IPS-20b (cell line): ENCODE measurements at regions not wholly inside any gene's neighbourhood (a gene's known extent, or its start where the extent isn't known, plus 50 kb on each side); places are given as distances from the start of the nearest gene placed in this dataset.
"Not testable (repeated sequence)": the region's sequence is repeated elsewhere in the genome, so short reads cannot be mapped to it uniquely, and the experiment has no call there.

Experiments used
- H3K27ac ChIP-seq: one replicate; pipeline ENCODE4 v1.5.1; 2013; ENCODE audit warnings: low read length
- H3K27me3 ChIP-seq: 2 replicates; pipeline ENCODE4 v1.6.1; 2013; ENCODE audit warnings: mild to moderate bottlenecking, low read length, inconsistent platforms; ENCODE audit not compliant: insufficient read depth
- H3K36me3 ChIP-seq: 2 replicates; pipeline ENCODE4 v1.6.1; 2013; ENCODE audit warnings: low read depth, mild to moderate bottlenecking, inconsistent platforms, low read length, moderate library complexity; ENCODE audit not compliant: insufficient read depth
- H3K4me1 ChIP-seq: 2 replicates; pipeline ENCODE4 v1.6.1; 2013; ENCODE audit warnings: mild to moderate bottlenecking, control low read depth, inconsistent platforms, low read length, moderate library complexity; ENCODE audit not compliant: insufficient read depth
- H3K4me3 ChIP-seq: 2 replicates; pipeline ENCODE4 v1.5.1; 2013; ENCODE audit warnings: mild to moderate bottlenecking, low read length, inconsistent platforms
- H3K9ac ChIP-seq: 2 replicates; pipeline ENCODE4 v1.6.1; 2013; ENCODE audit warnings: low read depth, mild to moderate bottlenecking, inconsistent platforms, low read length, moderate library complexity
- H3K9me3 ChIP-seq: 2 replicates; pipeline ENCODE4 v1.6.1; 2013; ENCODE audit warnings: mild to moderate bottlenecking, low read depth, low read length, inconsistent platforms; ENCODE audit not compliant: insufficient read depth

DNA sequence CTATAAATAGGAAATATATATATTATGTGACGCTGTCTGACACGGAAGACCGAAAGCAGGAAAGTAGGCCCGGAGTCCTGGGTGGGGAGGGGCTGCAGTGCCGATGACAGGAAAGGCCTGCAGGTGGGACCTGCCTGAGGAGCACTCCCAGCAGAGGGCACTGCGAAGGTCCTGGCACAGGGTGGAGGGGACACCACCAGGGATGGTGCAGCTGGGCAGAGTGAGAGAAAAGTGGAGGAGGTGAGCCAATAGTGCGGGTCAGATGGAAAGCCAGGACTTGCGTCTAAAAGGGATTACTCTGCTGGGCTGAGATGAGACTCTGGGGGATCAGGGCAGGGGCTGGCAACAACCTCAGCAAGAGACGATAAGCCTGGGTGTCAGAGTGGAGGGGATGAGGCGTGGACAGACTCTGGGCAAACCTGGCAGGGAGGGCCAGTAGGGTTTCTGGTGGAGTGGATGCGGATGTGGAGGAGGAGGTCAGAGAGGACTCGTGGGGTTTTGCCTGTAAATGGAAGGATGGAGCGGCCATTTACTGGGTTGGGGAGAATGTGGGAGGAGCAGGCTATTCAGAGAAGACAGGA is 118.2 kb upstream of the ZNF746 start:
- H3K4me1 ChIP-seq: no peaks in the 10 kb centered on the region
- H3K27ac ChIP-seq: no peak overlapping the region
- peaks cover 90% of the 10 kb centered on the region for H3K36me3 ChIP-seq
- no peaks in the 10 kb centered on the region for H3K27me3 ChIP-seq
- no peak overlapping the region for H3K9ac ChIP-seq
- H3K9me3 ChIP-seq: no peaks in the 10 kb centered on the region
- H3K4me3 ChIP-seq: no peak overlapping the region

DNA sequence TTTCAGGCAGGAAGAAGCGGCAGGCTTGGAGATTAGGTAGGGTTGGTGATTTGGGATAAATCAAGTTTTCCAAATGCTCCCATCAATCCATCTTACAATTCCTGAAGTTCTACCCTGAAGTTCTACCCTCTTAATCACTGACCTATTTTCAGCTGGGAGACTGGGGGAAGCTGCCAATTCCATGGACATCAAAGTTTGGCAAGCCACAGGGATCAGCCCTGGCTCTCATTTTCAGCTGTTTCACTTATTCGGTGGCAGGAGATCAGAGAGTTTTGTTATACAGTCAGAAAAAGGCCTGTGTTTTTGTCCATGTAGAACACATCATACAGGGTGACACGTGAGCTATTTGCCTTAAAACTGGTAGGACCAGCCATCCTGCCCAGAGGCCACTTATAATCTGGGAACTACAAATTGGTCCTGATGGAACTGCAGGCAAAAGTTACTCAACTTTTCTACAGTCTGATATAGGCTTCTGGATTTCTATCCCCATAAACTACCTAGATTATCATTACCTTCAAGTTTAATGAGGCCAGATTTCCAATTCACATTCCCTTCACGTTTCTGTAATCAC is 112.9 kb upstream of the ZNF746 start:
- Histone ChIP-seq H3K36me3 (peaks cover 67% of the 10 kb centered on the region), H3K9me3 (no peaks in the 10 kb centered on the region), H3K27ac (no peak overlapping the region), H3K27me3 (no peaks in the 10 kb centered on the region), H3K9ac (no peak overlapping the region), H3K4me3 (no peak overlapping the region), H3K4me1 (no peaks in the 10 kb centered on the region)

DNA sequence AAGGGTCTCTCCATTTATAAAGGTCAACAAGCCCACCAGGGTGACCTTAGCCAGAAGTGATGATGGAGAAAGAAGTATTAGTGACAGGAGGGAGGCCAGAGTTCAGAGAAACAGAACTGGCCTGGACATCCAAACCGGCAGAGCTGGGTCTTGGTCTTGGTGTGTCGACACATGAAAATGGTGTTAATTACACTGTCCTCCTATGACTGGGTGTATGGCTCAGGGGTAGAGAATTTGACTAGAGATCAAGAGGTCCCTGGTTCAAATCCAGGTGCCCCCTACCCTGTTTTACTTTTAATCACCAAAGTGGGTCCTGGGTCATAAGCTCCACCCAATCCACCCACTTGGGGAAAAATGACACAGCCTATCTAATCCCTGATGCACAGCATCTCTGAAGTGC is 110.6 kb upstream of the ZNF746 start:
- no peak overlapping the region for H3K27ac ChIP-seq
- peaks cover 54% of the 10 kb centered on the region for H3K36me3 ChIP-seq
- no peaks in the 10 kb centered on the region for H3K4me1 ChIP-seq
- H3K4me3 ChIP-seq: no peak overlapping the region
- H3K27me3 ChIP-seq: no peaks in the 10 kb centered on the region
- no peak overlapping the region for H3K9ac ChIP-seq
- H3K9me3 ChIP-seq: no peaks in the 10 kb centered on the region

DNA sequence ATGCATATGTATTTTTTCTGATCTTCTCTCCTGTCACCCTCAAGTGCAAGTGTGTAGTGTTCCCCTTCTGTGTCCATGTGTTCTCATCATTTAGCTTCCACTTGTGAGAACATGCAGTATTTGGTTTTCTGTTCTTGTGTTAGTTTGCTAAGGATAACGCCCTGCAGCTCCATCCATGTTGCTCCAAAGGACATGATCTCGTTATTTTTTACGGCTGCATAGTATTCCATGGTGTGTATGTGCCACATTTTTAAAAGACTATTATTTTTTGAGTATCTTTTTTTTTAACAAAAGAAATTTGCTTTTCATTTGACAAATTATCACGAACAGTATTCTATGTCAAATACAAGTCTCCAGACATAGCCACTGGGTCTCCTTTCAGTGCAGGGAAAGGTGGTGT is 110.1 kb upstream of the ZNF746 start:
- Histone ChIP-seq H3K4me3 (no peak overlapping the region), H3K27ac (no peak overlapping the region), H3K4me1 (no peaks in the 10 kb centered on the region), H3K9ac (no peak overlapping the region), H3K9me3 (no peaks in the 10 kb centered on the region), H3K36me3 (peaks cover 54% of the 10 kb centered on the region), H3K27me3 (no peaks in the 10 kb centered on the region)

DNA sequence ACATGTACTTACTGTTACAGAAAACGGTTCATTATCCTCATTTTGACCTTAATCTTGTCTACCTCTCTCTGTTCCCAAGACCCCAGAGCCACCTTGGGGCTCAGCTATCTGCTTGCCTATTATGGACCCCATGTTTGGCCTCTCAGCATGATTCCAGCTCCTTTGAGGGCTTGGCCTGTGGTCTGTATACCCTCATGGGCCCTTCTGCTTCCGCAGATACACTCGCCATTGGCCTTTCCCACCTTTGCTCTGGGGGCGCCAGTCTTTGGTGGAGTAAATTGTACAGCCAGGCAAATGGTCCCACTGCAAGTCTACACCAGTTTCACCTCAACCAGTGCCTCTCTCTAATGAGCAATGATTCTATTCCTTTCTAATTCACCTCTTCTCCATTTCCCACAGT is 109.2 kb upstream of the ZNF746 start:
- no peaks in the 10 kb centered on the region for H3K4me1 ChIP-seq
- H3K27ac ChIP-seq: no peak overlapping the region
- H3K9ac ChIP-seq: no peak overlapping the region
- H3K27me3 ChIP-seq: no peaks in the 10 kb centered on the region
- H3K36me3 ChIP-seq: peaks cover 54% of the 10 kb centered on the region
- no peak overlapping the region for H3K4me3 ChIP-seq
- H3K9me3 ChIP-seq: no peaks in the 10 kb centered on the region

DNA sequence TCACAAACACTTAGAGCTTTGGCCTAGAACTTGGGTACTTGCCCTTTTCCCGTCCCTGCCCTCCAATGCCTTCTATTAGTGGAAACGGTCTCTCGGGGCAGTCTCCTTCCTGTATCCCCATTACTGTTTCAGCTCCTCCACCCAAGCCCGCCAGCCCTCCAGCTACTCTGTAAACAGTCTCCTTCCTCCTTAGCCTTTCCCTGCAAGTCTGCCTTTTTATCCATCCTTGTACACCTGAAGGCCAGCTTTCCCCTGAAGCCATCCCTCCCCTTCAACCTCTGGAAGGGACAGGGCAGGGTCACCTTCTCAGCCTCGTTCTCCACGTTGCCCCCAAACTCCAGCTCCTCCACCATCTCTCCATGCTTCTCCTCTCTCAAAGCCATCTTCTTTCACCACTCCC is 108.1 kb upstream of the ZNF746 start:
- Histone ChIP-seq H3K4me1 (no peaks in the 10 kb centered on the region), H3K9ac (no peak overlapping the region), H3K9me3 (no peaks in the 10 kb centered on the region), H3K27me3 (no peaks in the 10 kb centered on the region), H3K36me3 (peaks cover 46% of the 10 kb centered on the region), H3K27ac (no peak overlapping the region), H3K4me3 (no peak overlapping the region)

DNA sequence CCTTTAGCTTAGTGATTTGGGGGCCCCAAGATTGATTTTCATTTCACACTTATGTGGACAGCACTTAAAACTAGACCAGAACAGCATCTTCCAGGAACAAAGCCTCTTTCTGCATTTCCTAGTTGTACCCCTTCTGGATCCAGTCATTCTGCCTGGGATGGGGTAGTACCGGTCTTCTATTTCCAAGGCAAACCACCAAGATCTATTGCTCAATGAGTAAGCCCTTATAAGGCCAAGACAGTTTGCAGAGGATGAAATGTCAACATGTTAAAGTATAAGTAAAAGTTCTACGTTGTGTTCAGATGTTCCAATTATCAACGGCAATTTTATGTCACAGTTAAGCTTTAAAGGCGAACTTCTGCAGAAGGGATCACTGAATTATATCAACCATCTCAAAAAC is 106.9 kb upstream of the ZNF746 start:
- Histone ChIP-seq H3K9ac (no peak overlapping the region), H3K36me3 (peaks cover 41% of the 10 kb centered on the region), H3K27me3 (no peaks in the 10 kb centered on the region)

DNA sequence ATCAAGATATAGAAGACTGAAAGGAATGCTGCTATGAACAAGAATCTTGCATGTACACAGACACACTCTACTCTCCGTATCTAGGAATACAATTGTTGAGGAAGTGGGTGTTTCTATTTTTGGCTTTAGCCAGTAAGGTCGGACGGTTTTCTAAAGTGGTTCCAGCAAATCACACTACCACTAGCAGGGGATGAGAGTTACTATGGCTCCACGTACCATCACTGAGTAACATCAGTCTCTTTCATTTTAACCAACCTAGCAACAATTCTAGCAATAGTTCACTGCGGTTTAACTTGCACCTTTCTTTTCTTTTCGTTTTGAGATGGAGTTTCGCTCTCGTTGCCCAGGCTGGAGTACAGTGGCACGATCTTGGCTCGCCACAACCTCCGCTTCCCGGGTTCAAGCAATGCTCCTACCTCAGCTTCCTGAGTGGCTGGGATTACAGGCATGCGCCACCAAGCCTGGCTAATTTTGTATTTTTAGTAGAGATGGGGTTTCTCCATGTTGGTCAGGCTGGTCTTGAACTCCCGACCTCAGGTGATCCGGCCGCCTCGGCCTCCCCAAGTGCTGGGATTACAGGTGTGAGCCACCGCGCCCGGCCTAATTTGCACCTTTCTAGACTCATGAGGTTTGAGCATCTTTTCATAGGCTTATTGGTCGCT is 103.2 kb upstream of the ZNF746 start:
- not testable (repeated sequence) for H3K27ac ChIP-seq, H3K4me1 ChIP-seq, H3K27me3 ChIP-seq, H3K9me3 ChIP-seq, H3K9ac ChIP-seq, H3K4me3 ChIP-seq
- H3K36me3 ChIP-seq: peaks cover 32% of the 10 kb centered on the region

More for the DNA sequence above, 106.9 kb upstream of the ZNF746 start:
- no peaks in the 10 kb centered on the region for H3K9me3 ChIP-seq
- no peak overlapping the region for H3K4me3 ChIP-seq
- no peak overlapping the region for H3K27ac ChIP-seq
- no peaks in the 10 kb centered on the region for H3K4me1 ChIP-seq

DNA sequence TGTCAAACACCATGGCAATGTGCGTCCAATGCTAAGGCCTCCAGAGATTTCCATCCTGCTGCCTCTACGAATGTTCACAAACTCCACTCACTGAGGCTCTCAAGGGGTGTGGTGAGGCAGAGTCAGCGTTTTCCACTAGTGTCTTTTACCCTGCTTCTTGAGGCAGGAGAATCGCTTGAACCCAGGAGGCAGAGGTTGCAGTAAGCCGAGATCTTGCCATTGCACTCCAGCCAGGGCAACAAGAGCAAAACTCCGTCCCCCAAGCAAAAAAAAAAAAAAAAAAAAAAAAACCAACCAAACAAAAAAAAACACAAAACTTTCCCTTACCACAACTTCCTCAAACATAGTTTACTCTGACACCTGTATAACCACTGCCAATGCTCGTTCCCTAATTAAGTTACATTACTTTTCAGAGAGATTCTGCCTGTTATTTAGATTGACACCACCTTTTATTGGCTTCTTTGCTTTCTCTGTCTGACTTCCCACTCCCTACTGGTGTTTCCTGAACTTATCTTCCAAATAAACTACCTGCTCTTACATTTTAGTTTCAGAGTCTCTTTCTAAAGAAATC is 102.1 kb upstream of the ZNF746 start:
- Histone ChIP-seq H3K27ac (no peak overlapping the region), H3K4me3 (no peak overlapping the region), H3K36me3 (peaks cover 37% of the 10 kb centered on the region), H3K4me1 (no peaks in the 10 kb centered on the region), H3K9ac (no peak overlapping the region), H3K27me3 (no peaks in the 10 kb centered on the region), H3K9me3 (no peaks in the 10 kb centered on the region)

DNA sequence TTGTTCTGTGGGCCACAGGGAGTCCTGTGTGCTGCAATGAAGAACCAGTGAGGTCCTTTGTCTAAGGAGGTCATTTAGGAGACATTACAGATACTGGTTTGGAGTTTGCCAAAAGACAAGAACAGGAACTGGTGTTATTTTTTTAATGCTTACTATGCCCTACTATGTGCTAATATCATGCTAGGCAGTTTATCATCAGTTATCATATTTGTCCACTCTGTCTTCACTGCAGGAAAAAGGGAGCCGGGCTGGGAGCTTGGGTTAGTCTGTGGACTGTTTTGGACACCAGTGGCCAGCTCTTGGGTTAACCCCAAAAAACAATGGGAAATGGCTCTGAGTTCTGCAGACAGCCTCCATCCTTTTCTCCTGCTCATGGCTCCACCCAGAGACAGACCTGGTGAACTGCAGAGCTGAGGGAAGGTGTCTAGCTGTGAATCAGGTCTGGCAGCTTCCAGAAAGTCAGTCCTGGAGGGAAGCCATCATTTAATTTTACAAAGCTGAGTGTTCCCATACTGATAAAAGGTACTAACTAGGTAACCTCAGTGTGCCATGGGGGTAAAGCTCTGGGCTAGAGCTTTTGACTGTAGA is 101.2 kb upstream of the ZNF746 start:
- Histone ChIP-seq H3K36me3 (peaks cover 32% of the 10 kb centered on the region), H3K4me1 (no peaks in the 10 kb centered on the region)

DNA sequence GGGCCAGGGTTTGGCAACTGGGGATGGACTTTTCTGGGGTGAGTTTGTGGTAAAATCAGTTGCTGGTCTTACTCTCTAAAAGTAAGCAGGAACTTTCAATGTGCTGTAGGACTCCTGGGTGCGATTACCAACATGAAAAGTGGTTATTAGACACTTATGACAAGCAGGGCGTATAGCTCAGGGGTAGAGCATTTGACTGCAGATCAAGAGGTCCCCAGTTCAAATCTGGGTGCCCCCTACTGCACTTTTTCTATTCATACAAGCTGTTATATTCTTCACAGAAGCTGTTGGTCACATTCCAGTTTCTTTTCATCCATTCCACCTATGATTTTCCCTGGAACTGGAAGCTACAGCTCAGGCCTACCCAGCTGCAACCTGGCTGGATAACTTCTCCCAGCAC is 100.2 kb upstream of the ZNF746 start:
- H3K27me3 ChIP-seq, H3K9me3 ChIP-seq, H3K9ac ChIP-seq, H3K4me3 ChIP-seq, H3K4me1 ChIP-seq, H3K27ac ChIP-seq: not testable (repeated sequence)
- peaks cover 27% of the 10 kb centered on the region for H3K36me3 ChIP-seq

More for the DNA sequence above, 101.2 kb upstream of the ZNF746 start:
- Histone ChIP-seq H3K9me3 (no peaks in the 10 kb centered on the region), H3K4me3 (no peak overlapping the region), H3K9ac (no peak overlapping the region), H3K27me3 (no peaks in the 10 kb centered on the region), H3K27ac (no peak overlapping the region)

DNA sequence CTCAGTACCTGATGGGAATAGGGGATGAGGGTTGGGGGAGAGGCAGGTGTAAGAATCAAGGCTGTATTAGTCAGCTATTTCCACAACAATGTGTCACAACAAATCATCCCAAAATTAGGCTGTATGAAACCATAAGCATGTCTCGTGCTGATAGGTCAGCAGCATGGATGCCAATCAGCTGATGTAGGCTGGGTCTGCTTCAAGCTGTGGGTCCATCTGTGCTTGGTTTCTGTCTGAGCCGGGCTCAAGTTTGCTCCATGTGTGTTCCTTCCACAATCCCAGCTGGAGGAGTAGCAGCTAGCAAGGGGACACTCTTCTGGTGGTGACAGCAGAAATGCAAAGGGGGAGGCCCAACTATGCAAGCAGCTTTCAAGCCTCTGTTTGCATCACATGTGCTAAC is 97.9 kb upstream of the ZNF746 start:
- no peaks in the 10 kb centered on the region for H3K4me1 ChIP-seq
- no peaks in the 10 kb centered on the region for H3K9me3 ChIP-seq
- no peak overlapping the region for H3K27ac ChIP-seq
- no peak overlapping the region for H3K9ac ChIP-seq
- no peak overlapping the region for H3K4me3 ChIP-seq
- no peaks in the 10 kb centered on the region for H3K27me3 ChIP-seq
- peaks cover 20% of the 10 kb centered on the region; the same call in 1 of the 2 replicates for H3K36me3 ChIP-seq
